GM10266 (cell line): ENCODE measurements at regions not wholly inside any gene's neighbourhood (a gene's known extent, or its start where the extent isn't known, plus 50 kb on each side); places are given as distances from the start of the nearest gene placed in this dataset.

Source experiments
- DNase-seq: peaks from one replicate; pipeline ENCODE4 v3.0.0; 2012; ENCODE audit errors: extremely low spot score
- TF ChIP-seq, protein P1 (sequence below): IDR thresholded peaks from 2 replicates; pipeline ENCODE4 v1.5.1; 2012; ENCODE audit warnings: mild to moderate bottlenecking, low read depth; ENCODE audit not compliant: control insufficient read depth, insufficient read depth; ENCODE audit errors: missing control alignments

- no peak for DNase-seq
- TF ChIP-seq, protein P1, sequence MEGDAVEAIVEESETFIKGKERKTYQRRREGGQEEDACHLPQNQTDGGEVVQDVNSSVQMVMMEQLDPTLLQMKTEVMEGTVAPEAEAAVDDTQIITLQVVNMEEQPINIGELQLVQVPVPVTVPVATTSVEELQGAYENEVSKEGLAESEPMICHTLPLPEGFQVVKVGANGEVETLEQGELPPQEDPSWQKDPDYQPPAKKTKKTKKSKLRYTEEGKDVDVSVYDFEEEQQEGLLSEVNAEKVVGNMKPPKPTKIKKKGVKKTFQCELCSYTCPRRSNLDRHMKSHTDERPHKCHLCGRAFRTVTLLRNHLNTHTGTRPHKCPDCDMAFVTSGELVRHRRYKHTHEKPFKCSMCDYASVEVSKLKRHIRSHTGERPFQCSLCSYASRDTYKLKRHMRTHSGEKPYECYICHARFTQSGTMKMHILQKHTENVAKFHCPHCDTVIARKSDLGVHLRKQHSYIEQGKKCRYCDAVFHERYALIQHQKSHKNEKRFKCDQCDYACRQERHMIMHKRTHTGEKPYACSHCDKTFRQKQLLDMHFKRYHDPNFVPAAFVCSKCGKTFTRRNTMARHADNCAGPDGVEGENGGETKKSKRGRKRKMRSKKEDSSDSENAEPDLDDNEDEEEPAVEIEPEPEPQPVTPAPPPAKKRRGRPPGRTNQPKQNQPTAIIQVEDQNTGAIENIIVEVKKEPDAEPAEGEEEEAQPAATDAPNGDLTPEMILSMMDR = no peak
Observed at GRCh38 chr1:55425310-55425930, 210.3 kb upstream of the USP24 start.

DNA sequence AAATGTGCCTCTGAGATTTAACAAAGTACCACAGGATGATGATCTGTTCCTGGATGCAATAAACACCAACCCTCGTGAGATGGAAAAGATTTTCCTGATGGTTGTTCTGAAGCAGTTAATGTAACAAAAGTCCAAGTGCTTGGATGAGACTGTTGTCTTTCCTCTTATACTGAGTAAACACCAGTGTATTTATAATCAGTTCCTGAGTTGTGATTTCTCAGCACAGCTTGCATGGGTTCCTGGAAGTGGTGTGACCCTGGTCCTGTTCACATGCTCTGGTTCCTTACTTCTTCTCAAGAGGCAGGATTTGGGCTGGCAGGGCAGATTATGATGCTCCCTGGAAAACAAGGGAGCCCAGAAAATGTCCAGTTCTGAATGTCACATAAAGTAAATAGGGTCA lies 208.2 kb upstream of the USP24 start:
- TF ChIP-seq, protein P1 = no peak
- DNase-seq = no peak

DNA sequence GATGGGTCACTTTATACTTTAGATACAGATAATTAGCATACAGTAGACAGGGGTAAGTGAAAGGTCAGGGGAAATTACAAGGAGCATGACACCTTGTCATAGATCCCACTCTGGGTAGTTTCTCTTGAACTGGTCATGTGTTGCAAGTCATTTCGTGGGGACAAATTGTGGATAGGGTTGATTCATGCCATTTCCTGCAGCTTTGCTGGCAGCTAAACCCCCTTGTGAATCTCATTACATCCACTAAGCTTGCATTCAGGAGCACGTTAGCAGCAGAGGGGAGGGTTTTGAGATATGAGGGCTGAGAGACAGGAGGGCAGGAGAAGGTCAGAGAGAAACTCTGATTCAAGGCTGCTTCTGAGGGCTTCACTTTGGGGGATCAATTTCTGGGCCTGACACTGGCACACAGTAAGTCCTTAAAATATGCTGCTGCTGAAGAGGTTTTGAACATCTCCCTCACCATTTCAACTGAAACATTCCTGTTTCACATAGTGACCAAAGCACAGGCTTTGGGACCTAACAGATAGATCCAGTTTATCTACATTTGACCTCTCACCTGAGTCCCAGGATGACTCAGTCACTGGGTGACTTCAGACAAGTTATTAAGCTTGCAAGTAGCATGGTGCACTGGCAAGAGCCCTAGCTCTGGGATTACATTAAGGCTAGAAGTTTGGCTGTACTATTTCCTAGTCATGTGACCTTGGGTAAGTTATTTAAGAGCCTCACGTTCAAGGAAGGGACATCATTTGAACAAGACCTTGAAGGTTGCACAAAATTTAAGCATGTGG lies 206.0 kb upstream of the USP24 start:
- TF ChIP-seq, protein P1 = no peak
- DNase-seq = no peak

DNA sequence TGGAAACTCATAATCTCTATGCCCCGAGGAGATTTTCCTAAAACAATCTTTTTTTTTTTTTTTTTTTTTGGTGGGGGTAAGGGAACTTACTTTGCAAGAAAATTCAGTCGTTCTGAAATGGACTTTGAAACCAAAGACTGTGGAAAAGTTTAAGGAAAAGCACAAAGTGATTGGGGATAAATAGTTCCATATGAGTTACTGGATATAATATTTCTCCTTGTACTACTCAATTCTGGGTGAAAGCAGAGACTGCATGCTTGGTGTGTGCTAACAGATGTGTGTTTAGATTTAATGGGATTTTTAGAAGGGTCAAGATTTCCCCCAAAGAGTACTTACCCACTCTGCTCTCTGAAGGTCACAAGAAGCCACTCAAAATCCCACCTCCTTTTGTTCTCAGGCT lies 204.9 kb upstream of the USP24 start:
- DNase-seq = no peak
- TF ChIP-seq, protein P1 = no peak

DNA sequence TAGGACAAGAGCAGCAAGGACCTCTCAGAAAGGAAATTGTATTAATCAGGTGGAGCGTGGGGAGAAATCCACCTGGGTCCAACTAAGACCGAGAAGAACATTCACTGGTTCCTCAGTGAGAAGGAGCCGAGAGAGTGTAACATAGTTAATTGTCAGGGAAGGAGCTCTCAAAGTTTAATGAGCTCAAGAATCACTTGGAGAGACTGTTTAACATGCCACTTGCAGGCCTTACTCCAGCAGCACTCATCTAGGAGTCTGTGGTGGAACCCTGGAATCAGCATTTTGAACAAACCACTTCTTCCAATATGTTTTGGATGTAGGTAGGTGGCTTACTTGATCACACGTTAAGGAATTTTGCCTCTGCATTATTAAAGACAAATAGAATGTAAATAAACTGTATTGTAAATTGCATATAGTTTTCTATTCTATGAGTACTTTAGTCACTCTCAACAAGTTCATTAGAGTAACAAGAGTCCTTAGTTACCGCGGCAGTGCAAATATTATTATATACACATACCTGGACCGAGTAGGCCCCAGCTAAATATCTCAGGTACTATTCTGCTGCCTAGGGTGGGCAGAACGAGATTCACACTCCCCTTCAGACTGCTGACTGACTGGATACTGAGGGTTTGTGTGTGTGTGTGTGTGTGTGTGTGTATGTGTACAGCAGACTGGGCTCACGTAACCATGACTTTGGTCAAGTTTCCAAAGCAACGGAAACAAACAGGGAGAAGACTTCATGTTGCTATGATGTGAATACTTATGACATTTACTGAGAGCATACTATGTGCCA lies 203.2 kb upstream of the USP24 start:
- TF ChIP-seq, protein P1 = no peak
- no peak for DNase-seq

DNA sequence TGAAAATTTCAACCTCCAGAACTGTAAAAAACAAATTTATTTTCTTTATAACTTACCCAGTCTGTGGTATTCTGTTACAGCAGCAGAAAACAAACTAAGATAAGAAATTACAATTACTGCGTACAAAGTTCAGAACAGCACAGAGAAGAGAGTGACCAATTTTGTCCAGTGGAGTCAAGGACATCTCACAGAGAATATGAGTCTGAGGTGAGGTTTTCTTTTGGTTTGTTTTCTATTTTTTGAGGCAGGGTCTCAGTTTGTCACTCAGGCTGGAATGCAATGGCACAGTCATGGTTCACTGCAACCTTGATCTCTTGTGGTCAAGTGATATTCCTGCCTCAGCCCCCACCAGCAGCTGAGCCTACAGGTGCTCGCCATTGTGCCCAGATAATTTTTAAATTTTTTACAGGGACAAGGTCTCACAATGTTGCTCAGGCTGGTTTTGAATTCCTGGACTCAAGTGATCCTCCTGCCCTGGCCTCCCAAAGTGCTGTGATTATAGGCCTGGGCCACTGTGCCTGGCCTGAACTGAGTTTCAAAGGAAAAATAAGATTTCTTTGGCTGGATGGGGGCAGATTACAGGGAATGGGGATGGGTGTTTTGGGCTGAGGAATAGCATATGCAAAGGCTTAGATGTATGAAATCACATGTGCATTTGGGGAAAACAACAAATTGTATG lies 201.1 kb upstream of the USP24 start:
- TF ChIP-seq, protein P1 = no peak
- DNase-seq = no peak
